Karpas-422 (cell line): ENCODE measurements at regions not wholly inside any gene's neighbourhood (a gene's known extent, or its start where the extent isn't known, plus 50 kb on each side); places are given as distances from the start of the nearest gene placed in this dataset.

ENCODE experiments used
- DNase-seq: peaks from one replicate; pipeline ENCODE4 v3.0.0-alpha.2; 2015
- H2AFZ ChIP-seq: fragments of 200-600 bp; sonication (generic); 2 replicates; pipeline ENCODE4 v1.6.1; 2014; ENCODE audit warnings: antibody characterized with exemption, low read length, mixed read lengths
- H3K27ac ChIP-seq: fragments of 200-600 bp; sonication (generic); 2 replicates; pipeline ENCODE4 v1.5.1; 2014; ENCODE audit warnings: mild to moderate bottlenecking, low read length, moderate library complexity
- H3K27me3 ChIP-seq: fragments of 200-600 bp; sonication (generic); 2 replicates; pipeline ENCODE4 v1.6.1; 2014; ENCODE audit warnings: low read length, mixed read lengths
- H3K36me3 ChIP-seq: fragments of 200-600 bp; sonication (generic); 2 replicates; pipeline ENCODE4 v1.6.1; 2014; ENCODE audit warnings: low read length, mixed read lengths; ENCODE audit not compliant: insufficient read depth
- H3K4me1 ChIP-seq: fragments of 200-600 bp; sonication (generic); 2 replicates; pipeline ENCODE4 v1.6.1; 2014; ENCODE audit warnings: mild to moderate bottlenecking, low read length, mixed read lengths
- H3K4me2 ChIP-seq: fragments of 200-600 bp; sonication (generic); 2 replicates; pipeline ENCODE4 v1.6.1; 2014; ENCODE audit warnings: low read length, low read depth, mild to moderate bottlenecking; ENCODE audit not compliant: poor library complexity, severe bottlenecking
- H3K4me3 ChIP-seq: fragments of 200-600 bp; sonication (generic); 2 replicates; pipeline ENCODE4 v1.5.1; 2014; ENCODE audit warnings: mild to moderate bottlenecking, antibody characterized with exemption, low read length, mixed read lengths
- H3K79me2 ChIP-seq: fragments of 200-600 bp; sonication (generic); 2 replicates; pipeline ENCODE4 v1.6.1; 2014; ENCODE audit warnings: mild to moderate bottlenecking, low read length, mixed read lengths
- H3K9ac ChIP-seq: fragments of 200-600 bp; sonication (generic); 2 replicates; pipeline ENCODE4 v1.6.0; 2014; ENCODE audit warnings: low read length
- H3K9me2 ChIP-seq: fragments of 200-600 bp; sonication (generic), shearing (Covaris generic); replicated peaks from 2 replicates; pipeline ENCODE4 v1.6.0; 2014; ENCODE audit warnings: mild to moderate bottlenecking, low read length, moderate library complexity; ENCODE audit not compliant: insufficient read depth
- H3K9me3 ChIP-seq: fragments of 300-700, 200-600 bp; sonication (generic); 2 replicates; pipeline ENCODE4 v1.6.1; 2014; ENCODE audit warnings: low read length, mixed read lengths
- H4K20me1 ChIP-seq: fragments of 200-600 bp; sonication (generic); 2 replicates; pipeline ENCODE4 v1.6.1; 2014; ENCODE audit warnings: mild to moderate bottlenecking, antibody characterized with exemption, low read length, low read depth; ENCODE audit not compliant: insufficient read depth

DNA sequence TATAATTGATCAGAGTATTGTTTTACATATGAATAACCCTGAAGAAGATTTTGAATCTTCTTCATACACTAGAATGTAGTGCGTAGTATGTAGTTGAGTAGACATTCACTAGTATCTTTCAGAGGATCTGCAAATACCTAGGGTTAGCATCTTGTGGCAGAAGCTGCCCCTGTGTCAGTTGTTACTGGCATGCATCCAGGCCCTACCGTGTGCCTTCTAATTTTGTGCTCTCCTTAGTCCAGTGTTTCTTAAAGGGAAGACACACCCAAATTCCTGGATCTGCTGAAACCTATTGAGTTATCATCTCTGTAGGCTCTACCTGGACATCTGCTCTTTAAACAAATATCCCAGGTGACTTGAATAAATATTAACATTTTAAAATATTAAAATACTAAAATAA, 99.7 kb upstream of the SERTAD2 start:
- H3K4me2 ChIP-seq = no peak overlapping the region
- H3K27ac ChIP-seq = no peak overlapping the region
- no peaks in the 10 kb centered on the region for H3K36me3 ChIP-seq
- no peaks in the 10 kb centered on the region for H4K20me1 ChIP-seq
- peaks cover 21% of the 10 kb centered on the region for H3K79me2 ChIP-seq
- H3K9ac ChIP-seq = no peak overlapping the region
- DNase-seq = no peak
- H3K9me3 ChIP-seq = peaks cover 7% of the 10 kb centered on the region
- no peaks in the 10 kb centered on the region for H3K27me3 ChIP-seq
- peaks cover 22% of the 10 kb centered on the region for H3K4me1 ChIP-seq
- H3K4me3 ChIP-seq = no peak overlapping the region
- no peak overlapping the region for H2AFZ ChIP-seq
- no peaks in the 10 kb centered on the region for H3K9me2 ChIP-seq

DNA sequence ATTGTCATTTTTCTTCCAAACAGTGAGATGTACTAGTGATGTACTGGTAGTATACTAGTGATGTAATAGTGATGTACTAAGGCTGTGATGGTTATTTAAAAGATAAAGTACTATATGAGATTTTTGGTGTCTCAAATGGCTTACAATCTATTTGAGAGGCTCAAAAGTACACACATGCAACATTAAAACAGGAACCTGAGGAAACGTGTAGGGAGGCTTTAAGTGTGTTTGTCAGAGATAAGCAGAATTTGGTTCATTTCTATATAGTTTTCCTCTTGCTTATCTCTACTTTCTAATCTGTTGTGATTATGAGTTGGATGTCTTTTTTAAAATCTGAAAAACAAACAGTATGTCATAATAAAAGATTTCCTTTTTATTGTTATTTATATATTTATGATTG, 100.9 kb upstream of the SERTAD2 start:
- Histone ChIP-seq H3K9me3 (peaks cover 7% of the 10 kb centered on the region), H3K4me3 (no peak overlapping the region), H3K4me2 (no peak overlapping the region), H2AFZ (no peak overlapping the region), H3K27ac (no peak overlapping the region), H3K9me2 (no peaks in the 10 kb centered on the region), H3K9ac (no peak overlapping the region), H3K4me1 (peaks cover 11% of the 10 kb centered on the region), H4K20me1 (no peaks in the 10 kb centered on the region), H3K79me2 (peaks cover 10% of the 10 kb centered on the region), H3K27me3 (no peaks in the 10 kb centered on the region), H3K36me3 (no peaks in the 10 kb centered on the region)
- no peak for DNase-seq

DNA sequence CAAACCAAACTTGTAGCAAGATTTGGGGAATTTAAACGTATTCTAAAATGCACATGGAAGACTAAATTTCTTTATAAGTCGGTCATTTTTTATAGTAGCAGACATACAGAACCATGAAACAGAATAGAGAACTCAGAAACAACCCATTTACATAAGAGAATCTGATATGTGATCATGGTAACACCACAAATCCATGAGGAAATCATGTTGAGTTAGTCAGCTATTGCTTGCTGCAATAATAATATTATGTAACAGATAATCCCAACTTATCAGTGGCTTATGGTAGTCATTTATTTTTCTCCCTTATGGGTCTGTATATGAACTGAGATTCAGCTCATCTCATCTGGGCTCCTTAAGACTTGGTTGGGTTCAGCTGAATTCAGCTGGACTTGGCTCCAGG, 103.4 kb upstream of the SERTAD2 start:
- Histone ChIP-seq H3K4me2 (no peak overlapping the region), H2AFZ (no peak overlapping the region), H3K27ac (no peak overlapping the region), H3K27me3 (no peaks in the 10 kb centered on the region), H3K9me2 (no peaks in the 10 kb centered on the region), H3K4me3 (no peak overlapping the region), H3K4me1 (peaks cover 6% of the 10 kb centered on the region), H3K9ac (no peak overlapping the region), H4K20me1 (no peaks in the 10 kb centered on the region), H3K9me3 (peaks cover 7% of the 10 kb centered on the region), H3K36me3 (no peaks in the 10 kb centered on the region), H3K79me2 (no peaks in the 10 kb centered on the region)
- DNase-seq = no peak

DNA sequence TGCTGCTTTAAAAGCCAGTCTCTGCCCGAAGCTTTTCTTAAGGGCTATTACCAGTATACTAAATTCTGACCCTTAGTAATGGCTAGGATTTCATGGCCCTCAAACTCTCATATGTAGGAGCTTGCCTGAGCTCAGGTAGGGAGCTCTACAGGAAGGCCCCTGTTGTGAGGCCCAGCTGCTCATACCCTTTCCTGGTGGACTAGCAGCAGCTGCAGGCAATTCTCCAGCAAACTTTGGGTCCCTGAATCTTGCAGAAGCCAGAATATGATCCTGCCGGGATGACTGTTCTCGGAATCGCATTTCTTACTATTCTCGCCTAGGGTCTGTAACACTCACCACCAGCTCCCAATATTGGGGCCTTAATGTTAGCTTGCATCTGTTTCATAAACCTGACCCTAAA, 106.4 kb upstream of the SERTAD2 start:
- Histone ChIP-seq H3K27ac (no peak overlapping the region), H3K9me2 (no peaks in the 10 kb centered on the region), H4K20me1 (no peaks in the 10 kb centered on the region), H3K4me3 (no peak overlapping the region), H3K9ac (no peak overlapping the region), H3K27me3 (no peaks in the 10 kb centered on the region), H3K4me2 (no peak overlapping the region), H3K79me2 (no peaks in the 10 kb centered on the region), H3K36me3 (no peaks in the 10 kb centered on the region), H3K9me3 (peaks cover 7% of the 10 kb centered on the region), H2AFZ (no peak overlapping the region), H3K4me1 (peaks cover 18% of the 10 kb centered on the region)
- no peak for DNase-seq

DNA sequence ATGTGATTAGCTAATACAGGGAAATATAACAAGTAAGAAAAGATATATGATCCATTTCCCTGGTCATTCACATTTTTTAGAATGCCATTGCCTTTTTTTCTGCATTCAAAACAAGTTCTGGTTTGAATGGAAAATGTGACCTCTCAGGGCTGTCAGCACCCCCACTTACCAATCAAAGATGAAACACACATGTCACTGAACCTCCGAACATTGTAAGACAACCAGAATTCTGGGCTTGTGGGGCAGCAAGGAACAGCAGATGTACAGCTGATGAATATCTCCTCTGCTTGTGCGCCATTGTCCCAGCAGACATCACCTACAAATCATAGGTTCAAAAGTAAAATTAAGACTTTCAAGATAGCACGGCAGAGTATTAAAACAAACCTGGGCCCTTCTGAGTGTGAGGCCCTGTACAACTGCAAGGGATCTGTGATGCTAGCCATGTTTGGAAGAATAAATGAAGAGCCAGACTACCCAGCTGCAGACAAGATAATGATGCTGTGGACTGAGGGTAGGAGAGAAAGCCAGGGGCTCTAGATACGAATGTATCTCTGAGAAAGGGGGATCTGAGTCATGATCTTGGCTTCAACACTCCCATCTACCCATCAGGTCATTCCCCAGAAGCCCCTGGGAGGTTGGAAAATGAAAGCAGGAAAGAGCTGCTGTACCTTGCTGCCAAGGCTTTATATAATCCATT, 108.7 kb upstream of the SERTAD2 start:
- no peaks in the 10 kb centered on the region for H3K27me3 ChIP-seq
- no peak overlapping the region for H3K4me2 ChIP-seq
- peaks cover 32% of the 10 kb centered on the region for H3K4me1 ChIP-seq
- no peaks in the 10 kb centered on the region for H3K9me3 ChIP-seq
- no peaks in the 10 kb centered on the region for H3K79me2 ChIP-seq
- DNase-seq = no peak
- H3K27ac ChIP-seq = no peak overlapping the region
- no peaks in the 10 kb centered on the region for H3K9me2 ChIP-seq
- no peaks in the 10 kb centered on the region for H4K20me1 ChIP-seq
- no peaks in the 10 kb centered on the region for H3K36me3 ChIP-seq
- no peak overlapping the region for H2AFZ ChIP-seq
- no peak overlapping the region for H3K9ac ChIP-seq
- H3K4me3 ChIP-seq = no peak overlapping the region

DNA sequence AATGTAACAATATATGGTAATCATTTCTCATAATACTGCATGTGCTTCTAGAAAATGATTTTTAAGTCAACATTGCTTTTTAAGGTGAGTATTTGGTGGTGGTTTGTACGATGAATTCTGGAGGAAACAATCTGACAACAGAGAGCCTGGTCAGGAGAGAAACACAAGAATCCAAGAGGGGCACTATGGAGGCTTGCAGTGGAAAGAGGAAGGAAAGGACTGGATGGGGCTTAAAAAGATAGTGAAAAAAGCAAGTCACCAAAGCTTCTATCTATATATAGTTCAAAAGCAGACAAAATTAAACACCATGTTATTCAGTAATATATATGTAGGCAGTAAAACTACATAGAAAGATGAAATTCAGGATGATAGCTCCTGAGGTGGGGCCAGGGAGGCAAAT, 109.4 kb upstream of the SERTAD2 start:
- Histone ChIP-seq H3K4me1 (peaks cover 38% of the 10 kb centered on the region), H3K4me3 (no peak overlapping the region), H3K27me3 (no peaks in the 10 kb centered on the region), H3K9ac (no peak overlapping the region), H3K79me2 (no peaks in the 10 kb centered on the region), H4K20me1 (no peaks in the 10 kb centered on the region), H3K27ac (no peak overlapping the region), H3K36me3 (no peaks in the 10 kb centered on the region), H3K4me2 (no peak overlapping the region), H3K9me3 (no peaks in the 10 kb centered on the region), H3K9me2 (no peaks in the 10 kb centered on the region), H2AFZ (no peak overlapping the region)
- DNase-seq = no peak

DNA sequence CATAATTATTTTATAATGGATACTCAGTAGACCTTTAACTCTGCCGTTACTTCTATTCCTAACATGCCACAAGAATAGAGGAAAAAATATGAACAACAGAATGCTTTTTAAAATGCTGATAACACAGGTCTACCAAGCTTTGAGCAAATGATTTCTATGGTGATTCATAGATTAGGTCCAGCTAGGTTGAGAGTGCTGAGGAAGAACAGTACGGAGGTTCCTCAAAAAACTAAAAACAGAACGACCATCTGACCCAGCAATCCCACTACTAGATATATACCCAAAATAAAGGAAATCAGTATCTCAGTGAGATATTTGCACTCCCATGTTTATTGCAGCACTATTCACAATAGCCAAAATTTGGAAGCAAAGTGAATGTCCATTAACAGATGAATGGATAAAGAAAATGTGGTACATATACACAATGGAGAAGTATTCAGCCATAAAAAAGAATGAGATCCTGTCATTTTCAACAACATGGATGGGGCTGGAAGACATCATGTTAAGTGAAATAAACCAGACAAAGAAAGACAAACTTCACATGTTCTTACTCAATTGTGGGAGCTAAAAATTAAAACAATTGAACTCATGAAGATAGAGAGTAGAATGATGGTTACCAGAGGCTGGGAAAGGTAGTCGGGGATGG, 111.6 kb upstream of the SERTAD2 start:
- Histone ChIP-seq H2AFZ (no peak overlapping the region), H3K9ac (no peak overlapping the region), H3K36me3 (no peaks in the 10 kb centered on the region), H3K79me2 (no peaks in the 10 kb centered on the region), H3K4me1 (peaks cover 59% of the 10 kb centered on the region), H4K20me1 (no peaks in the 10 kb centered on the region), H3K4me3 (no peak overlapping the region), H3K9me3 (no peaks in the 10 kb centered on the region), H3K27ac (no peak overlapping the region), H3K4me2 (peak overlapping the region; percentile 11), H3K9me2 (no peaks in the 10 kb centered on the region), H3K27me3 (no peaks in the 10 kb centered on the region)
- DNase-seq = no peak

DNA sequence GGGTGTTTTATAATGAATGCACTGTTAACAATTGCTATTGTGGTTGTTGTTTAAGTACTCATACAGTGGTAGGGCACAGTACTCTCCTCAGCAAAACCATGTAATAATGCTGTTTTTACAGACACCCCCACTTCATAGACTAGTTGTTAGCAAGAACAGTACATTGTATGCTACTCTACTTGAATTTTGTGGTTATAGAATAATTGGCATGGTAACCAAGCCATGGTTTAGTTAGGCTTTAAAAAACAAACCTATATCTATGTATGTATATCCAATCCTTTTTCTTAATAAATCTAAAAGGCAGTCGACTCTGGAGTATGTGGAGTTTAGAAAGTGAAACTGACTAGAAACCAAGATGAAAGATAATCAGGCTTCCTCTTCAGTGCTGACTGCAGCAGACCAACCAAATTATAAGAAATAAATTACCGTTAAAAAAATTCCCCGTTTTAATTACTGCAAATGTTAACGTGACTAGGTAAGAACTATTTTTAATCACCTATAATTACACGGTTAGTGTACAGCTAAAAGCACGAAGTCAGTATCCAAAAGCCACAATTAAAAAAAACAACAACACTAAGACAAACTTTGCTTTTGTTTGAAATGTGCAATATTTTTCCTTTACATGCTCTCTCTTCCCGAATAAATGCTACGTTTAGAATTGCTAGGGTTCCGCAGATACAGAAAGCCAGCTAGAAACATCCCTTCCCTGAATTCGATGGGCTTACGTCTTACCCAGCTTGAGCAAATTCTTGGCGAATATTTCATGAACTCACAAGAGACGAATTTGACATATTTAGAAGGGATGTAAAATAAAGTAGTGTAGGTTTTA, 113.3 kb upstream of the SERTAD2 start:
- Histone ChIP-seq H3K36me3 (no peaks in the 10 kb centered on the region), H3K9me3 (no peaks in the 10 kb centered on the region), H4K20me1 (no peaks in the 10 kb centered on the region), H3K9me2 (no peaks in the 10 kb centered on the region), H3K27ac (peak overlapping the region; percentile 72), H3K4me1 (peaks cover 64% of the 10 kb centered on the region), H3K27me3 (no peaks in the 10 kb centered on the region), H2AFZ (peak overlapping the region; percentile 78), H3K9ac (peak overlapping the region; percentile 87), H3K79me2 (no peaks in the 10 kb centered on the region), H3K4me3 (peak overlapping the region; percentile 66), H3K4me2 (peak overlapping the region; percentile 90)
- peak; percentile 82 for DNase-seq
